ENCODE measurements at regions not wholly inside any gene's neighbourhood (a gene's known extent, or its start where the extent isn't known, plus 50 kb on each side); places are given as distances from the start of the nearest gene placed in this dataset.

DNA sequence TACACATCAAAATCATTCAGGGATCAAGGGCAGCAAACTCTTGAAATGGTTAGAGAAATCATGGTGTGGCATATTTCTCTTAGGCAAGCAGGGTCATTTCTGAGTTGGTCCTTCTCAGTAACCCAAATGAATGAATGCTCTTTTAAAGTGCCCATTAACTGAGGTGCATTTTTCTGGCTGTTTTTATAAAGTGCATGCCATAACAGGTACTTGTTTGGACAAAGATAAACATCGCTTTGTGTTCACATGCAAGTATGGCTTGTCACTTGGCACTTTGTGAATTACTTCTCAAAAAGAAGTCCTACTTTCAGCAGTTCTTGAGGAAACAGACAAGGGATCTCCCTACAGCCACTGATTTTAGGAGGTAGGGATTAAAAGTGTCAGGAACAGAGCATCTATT, 64.8 kb upstream of the IFNE start:
- no peak for TF ChIP-seq EZH2 (IDR thresholded peaks at IDR 0.05; ENCODE audit: borderline replicate concordance, insufficient read depth, low read depth, low read length, poor library complexity, severe bottlenecking)
- TF ChIP-seq, protein P1, sequence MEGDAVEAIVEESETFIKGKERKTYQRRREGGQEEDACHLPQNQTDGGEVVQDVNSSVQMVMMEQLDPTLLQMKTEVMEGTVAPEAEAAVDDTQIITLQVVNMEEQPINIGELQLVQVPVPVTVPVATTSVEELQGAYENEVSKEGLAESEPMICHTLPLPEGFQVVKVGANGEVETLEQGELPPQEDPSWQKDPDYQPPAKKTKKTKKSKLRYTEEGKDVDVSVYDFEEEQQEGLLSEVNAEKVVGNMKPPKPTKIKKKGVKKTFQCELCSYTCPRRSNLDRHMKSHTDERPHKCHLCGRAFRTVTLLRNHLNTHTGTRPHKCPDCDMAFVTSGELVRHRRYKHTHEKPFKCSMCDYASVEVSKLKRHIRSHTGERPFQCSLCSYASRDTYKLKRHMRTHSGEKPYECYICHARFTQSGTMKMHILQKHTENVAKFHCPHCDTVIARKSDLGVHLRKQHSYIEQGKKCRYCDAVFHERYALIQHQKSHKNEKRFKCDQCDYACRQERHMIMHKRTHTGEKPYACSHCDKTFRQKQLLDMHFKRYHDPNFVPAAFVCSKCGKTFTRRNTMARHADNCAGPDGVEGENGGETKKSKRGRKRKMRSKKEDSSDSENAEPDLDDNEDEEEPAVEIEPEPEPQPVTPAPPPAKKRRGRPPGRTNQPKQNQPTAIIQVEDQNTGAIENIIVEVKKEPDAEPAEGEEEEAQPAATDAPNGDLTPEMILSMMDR (IDR thresholded peaks at IDR 0.05): no peak
